ENCODE measurements at regions not wholly inside any gene's neighbourhood (a gene's known extent, or its start where the extent isn't known, plus 50 kb on each side); places are given as distances from the start of the nearest gene placed in this dataset.

- no peak overlapping the region for H3K27ac ChIP-seq (ENCODE audit: extremely low read depth, low read depth, low read length)
- intact Hi-C loops (cut with micrococcal nuclease), result no loop called here
- no peak overlapping the region for H3K4me2 ChIP-seq (ENCODE audit: insufficient read depth, low read length)
- ATAC-seq (no peak), DNase-seq (ENCODE audit: extremely low read depth in 1 of 4, low spot score in 3 of 4) (no peak), FAIRE-seq (no peak)
- in situ Hi-C loops (cut with MboI), result no loop called here
- no peaks in the 10 kb centered on the region for H3K9me1 ChIP-seq (ENCODE audit: control insufficient read depth, insufficient read depth, low read length)
- H2AFZ ChIP-seq (ENCODE audit: low read depth, low read length), result no peak overlapping the region
- ChIA-PET POLR2A (interaction anchor here (0.7 to 2.4 kb wide), 3 partner anchors 9 to 237 kb away, joined by 3 to 8 read pairs (median 3); no protein-coding TSS in a partner anchor), CTCF (ENCODE audit: low intra/inter-chr PET ratio) (no interaction called here)
- peaks cover 4 to 8% of the 10 kb centered on the region in 2 experiments; a peak in 4 of 5 replicates for H3K4me1 ChIP-seq (replicated peaks in 1 of 2; ENCODE audit: control insufficient read depth in 2 of 2, insufficient read depth in 2 of 2, low read length in 2 of 2)
- no peak overlapping the region for H3K4me3 ChIP-seq
- TF ChIP-seq FOXA1 (IDR thresholded peaks at IDR 0.05; ENCODE audit: borderline replicate concordance) (no peak), CBFA2T3 (IDR thresholded peaks at IDR 0.05) (no peak), ZNF609 (CRISPR knock-in tag; IDR thresholded peaks at IDR 0.05; ENCODE audit: borderline replicate concordance) (no peak), NR1H2 (CRISPR knock-in tag; IDR thresholded peaks at IDR 0.05) (no peak), ZNF695 (CRISPR knock-in tag; IDR thresholded peaks at IDR 0.05) (no peak), XRCC5 (IDR thresholded peaks at IDR 0.05; ENCODE audit: low read depth, low read length) (no peak), ZNF57 (CRISPR knock-in tag; IDR thresholded peaks at IDR 0.05) (no peak), RCOR1 (IDR thresholded peaks at IDR 0.05; ENCODE audit: borderline replicate concordance in 1 of 2, low read depth in 2 of 2, low read length in 2 of 2) (no peak), ZNF24 (IDR thresholded peaks at IDR 0.05) (no peak)
- H3K79me2 ChIP-seq (ENCODE audit: control insufficient read depth, insufficient read depth, low read length), result no peaks in the 10 kb centered on the region
- WGBS (ENCODE audit: insufficient coverage, low coverage, missing lambda C conversion rate), result 43% methylated on average over 4 of the region's 4 CpGs
- no TSS peak for BruUV-seq (replicated peaks)
- H3K9me3 ChIP-seq (replicated peaks; ENCODE audit: control insufficient read depth, insufficient read depth, low read depth, low read length), result no peaks in the 10 kb centered on the region
- no peaks in the 10 kb centered on the region for H3K36me3 ChIP-seq (ENCODE audit: control insufficient read depth, insufficient read depth, low read length)
- no peaks in the 10 kb centered on the region for H4K20me1 ChIP-seq (replicated peaks; ENCODE audit: control insufficient read depth, insufficient read depth, low read length)
- no peak overlapping the region for H3K9ac ChIP-seq (ENCODE audit: insufficient read depth in 1 of 2, low read depth in 2 of 2, low read length in 2 of 2)
- no peaks in the 10 kb centered on the region for H3K27me3 ChIP-seq (ENCODE audit: control insufficient read depth in 2 of 2, insufficient read depth in 2 of 2, low read length in 2 of 2)
Observed at GRCh38 chr20:22841846-22842245, 193.3 kb upstream of the SSTR4 start.

Data from K562 (cell line).